IMR-90 (cell line): ENCODE measurements at regions not wholly inside any gene's neighbourhood (a gene's known extent, or its start where the extent isn't known, plus 50 kb on each side); places are given as distances from the start of the nearest gene placed in this dataset.

ENCODE experiments used
- ATAC-seq: fragments of 200-7000 bp; cut with Tn5 transposase; 2 replicates; pipeline ENCODE4 v1.9.1; 2020; ENCODE audit warnings: low read depth, mild to moderate bottlenecking, moderate library complexity
- BruUV-seq: library from RNA; stranded (reverse); fragments of 400-500 nt; replicated peaks from 2 replicates; lab custom pipeline; 2021; lab: Mats Ljungman, UMichigan
- CTCF ChIA-PET: fragments of 300-600 bp; formaldehyde crosslinking; extraction: SDS; loops from one replicate; lab custom pipeline; 2021; ENCODE audit warnings: antibody characterized with exemption; lab: Yijun Ruan, JAX
- POLR2A ChIA-PET: fragments of 300-600 bp; sonication (Branson Sonifier 250); formaldehyde crosslinking; loops from one replicate; lab custom pipeline; 2022; ENCODE audit warnings: antibody characterized with exemption; ENCODE audit not compliant: unreplicated experiment; lab: Charles Lee
- DNase-seq: peaks from one replicate; pipeline ENCODE4 v3.0.0; 2013
- H2AFZ ChIP-seq: replicated peaks from 2 replicates; pipeline ENCODE3; 2013; ENCODE audit warnings: low read length, mild to moderate bottlenecking; ENCODE audit not compliant: poor library complexity
- H2AK5ac ChIP-seq: 2 replicates; pipeline ENCODE4 v1.6.1; 2013; ENCODE audit warnings: low read depth, low read length, inconsistent platforms
- H2AK9ac ChIP-seq: replicated peaks from 2 replicates; pipeline ENCODE3; 2013; ENCODE audit warnings: mild to moderate bottlenecking, low read depth, low read length, moderate library complexity; ENCODE audit not compliant: poor library complexity
- H2BK120ac ChIP-seq: 2 replicates; pipeline ENCODE4 v1.6.1; 2013; ENCODE audit warnings: low read depth, low read length, inconsistent platforms
- H2BK15ac ChIP-seq: 3 replicates; pipeline ENCODE4 v1.6.1; 2013; ENCODE audit warnings: low read depth, low read length, inconsistent platforms
- H2BK20ac ChIP-seq: 2 replicates; pipeline ENCODE4 v1.6.1; 2013; ENCODE audit warnings: low read depth, mild to moderate bottlenecking, inconsistent platforms, low read length, moderate library complexity
- H2BK5ac ChIP-seq: 2 replicates; pipeline ENCODE4 v1.6.1; 2013; ENCODE audit warnings: mild to moderate bottlenecking, low read depth, low read length, inconsistent platforms; ENCODE audit not compliant: poor library complexity, severe bottlenecking
- H3K14ac ChIP-seq: replicated peaks from 2 replicates; pipeline ENCODE4 v1.6.1; 2013; ENCODE audit warnings: low read depth, low read length, inconsistent platforms
- H3K18ac ChIP-seq: 2 replicates; pipeline ENCODE4 v1.6.1; 2013; ENCODE audit warnings: low read depth, low read length, control low read depth
- H3K23ac ChIP-seq: 2 replicates; pipeline ENCODE4 v1.6.1; 2013; ENCODE audit warnings: low read depth, low read length, inconsistent platforms
- H3K27ac ChIP-seq: 2 replicates; pipeline ENCODE4 v1.5.1; 2013; ENCODE audit warnings: mild to moderate bottlenecking, control low read depth, low read length; ENCODE audit not compliant: insufficient read depth
- H3K27me3 ChIP-seq: 2 replicates; pipeline ENCODE4 v1.6.1; 2013; ENCODE audit warnings: low read length; ENCODE audit not compliant: control insufficient read depth, insufficient read depth
- H3K36me3 ChIP-seq: 2 replicates; pipeline ENCODE4 v1.6.1; 2013; ENCODE audit warnings: low read length, mixed read lengths; ENCODE audit not compliant: control insufficient read depth, insufficient read depth
- H3K4ac ChIP-seq: 2 replicates; pipeline ENCODE4 v1.6.1; 2013; ENCODE audit warnings: low read depth, low read length, inconsistent platforms
- H3K4me1 ChIP-seq: 2 replicates; pipeline ENCODE4 v1.6.1; 2013; ENCODE audit warnings: low read length, mixed read lengths; ENCODE audit not compliant: control insufficient read depth, insufficient read depth
- H3K4me2 ChIP-seq: 2 replicates; pipeline ENCODE4 v1.6.1; 2013; ENCODE audit warnings: low read depth, mild to moderate bottlenecking, control low read depth, low read length, moderate library complexity
- H3K4me3 ChIP-seq: 2 replicates; pipeline ENCODE4 v1.5.1; 2013; ENCODE audit warnings: low read depth, mild to moderate bottlenecking, control low read depth, low read length, moderate library complexity; ENCODE audit not compliant: insufficient read depth
- H3K56ac ChIP-seq: 2 replicates; pipeline ENCODE4 v1.6.1; 2013; ENCODE audit warnings: low read length, inconsistent platforms; ENCODE audit not compliant: insufficient read depth; ENCODE audit errors: extremely low read depth
- H3K79me1 ChIP-seq, 2 experiments: 2 replicates each; pipeline ENCODE4 v1.6.1; 2013; ENCODE audit warnings: low read length in 2 of 2, inconsistent platforms in 1 of 2, low read depth in 1 of 2
- H3K9ac ChIP-seq: 2 replicates; pipeline ENCODE4 v1.6.1; 2013; ENCODE audit warnings: low read depth, low read length, control low read depth
- H3K9me1 ChIP-seq: 2 replicates; pipeline ENCODE4 v1.6.1; 2013; ENCODE audit warnings: low read length, inconsistent platforms; ENCODE audit not compliant: insufficient read depth
- H3K9me3 ChIP-seq: 2 replicates; pipeline ENCODE4 v1.6.1; 2013; ENCODE audit warnings: low read length; ENCODE audit not compliant: control insufficient read depth, insufficient read depth
- H4K20me1 ChIP-seq: 2 replicates; pipeline ENCODE4 v1.6.1; 2013; ENCODE audit warnings: low read length, inconsistent platforms; ENCODE audit not compliant: insufficient read depth
- H4K5ac ChIP-seq: 2 replicates; pipeline ENCODE4 v1.6.1; 2013; ENCODE audit warnings: mild to moderate bottlenecking, low read depth, low read length, control low read depth
- H4K8ac ChIP-seq, 2 experiments: 2 replicates each; pipeline ENCODE4 v1.6.1; 2013; ENCODE audit warnings: low read depth in 2 of 2, low read length in 2 of 2, control low read depth in 1 of 2, inconsistent platforms in 1 of 2
- H4K91ac ChIP-seq: 2 replicates; pipeline ENCODE4 v1.6.1; 2013; ENCODE audit warnings: low read depth, low read length, inconsistent platforms; ENCODE audit not compliant: insufficient read depth
- BHLHE40 ChIP-seq: fragments of 150-350 bp; IDR thresholded peaks from 2 replicates; pipeline ENCODE4 v1.6.1; 2016; ENCODE audit warnings: mild to moderate bottlenecking, low read depth, low read length
- CEBPB ChIP-seq: IDR thresholded peaks from 2 replicates; pipeline ENCODE4 v1.6.1; 2012; ENCODE audit warnings: low read depth, low read length, improper control_type of control experiment
- CHD1 ChIP-seq: IDR thresholded peaks from 2 replicates; pipeline ENCODE4 v1.6.1; 2012; ENCODE audit warnings: low read depth, low read length, improper control_type of control experiment
- CTCF ChIP-seq: conservative IDR thresholded peaks from 2 replicates; pipeline ENCODE4 v1.5.1; 2012; ENCODE audit warnings: mild to moderate bottlenecking, low read depth, low read length, improper control_type of control experiment
- FOS ChIP-seq: fragments of 150-350 bp; IDR thresholded peaks from 2 replicates; pipeline ENCODE4 v1.6.1; 2016; ENCODE audit warnings: low read depth, low read length
- MAFK ChIP-seq: IDR thresholded peaks from 2 replicates; pipeline ENCODE4 v1.6.1; 2012; ENCODE audit warnings: low read depth, low read length, improper control_type of control experiment
- MAZ ChIP-seq: IDR thresholded peaks from 2 replicates; pipeline ENCODE4 v1.6.1; 2012; ENCODE audit warnings: low read depth, mild to moderate bottlenecking, low read length, improper control_type of control experiment, moderate library complexity, borderline replicate concordance
- MXI1 ChIP-seq: IDR thresholded peaks from 2 replicates; pipeline ENCODE4 v1.6.1; 2012; ENCODE audit warnings: low read depth, mild to moderate bottlenecking, low read length, moderate library complexity, borderline replicate concordance
- NFE2L2 ChIP-seq: fragments of 150-350 bp; IDR thresholded peaks from 2 replicates; pipeline ENCODE4 v1.6.1; 2016; ENCODE audit warnings: low read depth, mild to moderate bottlenecking, low read length
- POLR2A ChIP-seq: IDR thresholded peaks from 2 replicates; pipeline ENCODE4 v1.6.1; 2012; ENCODE audit warnings: mild to moderate bottlenecking, low read depth, low read length
- RAD21 ChIP-seq: IDR thresholded peaks from 2 replicates; pipeline ENCODE4 v1.6.1; 2012; ENCODE audit warnings: low read length, improper control_type of control experiment
- RCOR1 ChIP-seq: IDR thresholded peaks from 2 replicates; pipeline ENCODE4 v1.6.1; 2012; ENCODE audit warnings: mild to moderate bottlenecking, low read length, improper control_type of control experiment; ENCODE audit not compliant: insufficient replicate concordance
- RFX5 ChIP-seq: IDR thresholded peaks from 2 replicates; pipeline ENCODE4 v1.8.0; 2012; ENCODE audit warnings: low read depth, mild to moderate bottlenecking, low read length, moderate library complexity
- SMC3 ChIP-seq: fragments of 150-350 bp; IDR thresholded peaks from 2 replicates; pipeline ENCODE4 v1.6.1; 2016; ENCODE audit warnings: low read depth, mild to moderate bottlenecking, antibody characterized with exemption, low read length, moderate library complexity
- WGBS, 2 experiments: methylation state at CpG; one replicate each; pipeline versions ENCODE4 v1.1.5 to v1.1.7; 2013; ENCODE audit warnings: missing lambda C conversion rate in 2 of 2; ENCODE audit not compliant: insufficient read length in 1 of 2; ENCODE audit errors: extremely low coverage in 2 of 2; 5-methylcytosine and 5-hydroxymethylcytosine counted together
- dilution Hi-C: fragments of 300-500 bp; cut with HindIII; formaldehyde crosslinking; loops from one replicate; pipeline ENCODE4 v1.14.3; 2018; ENCODE audit warnings: low sequenced_read_pairs; ENCODE audit not compliant: unreplicated experiment
- in situ Hi-C: fragments of 300-500 bp; cut with MboI; formaldehyde crosslinking; loops from 3 replicates; pipeline ENCODE4 v1.14.3; 2019; ENCODE audit warnings: low sequenced_read_pairs, inconsistent platforms, mixed read lengths
- intact Hi-C: fragments of 100-400 bp; cut with micrococcal nuclease; formaldehyde crosslinking; loops from 2 replicates; pipeline ENCODE4 v1.10.0; 2022
- TF ChIP-seq, protein P1 (sequence below): fragments of 150-350 bp; IDR thresholded peaks from 2 replicates; pipeline ENCODE4 v1.6.1; 2016; ENCODE audit warnings: low read depth, mild to moderate bottlenecking, low read length, moderate library complexity, borderline replicate concordance
- TF ChIP-seq, protein P2 (sequence below): fragments of 150-350 bp; IDR thresholded peaks from 2 replicates; pipeline ENCODE4 v1.6.1; 2017; ENCODE audit warnings: mild to moderate bottlenecking, antibody characterized with exemption, low read length, low read depth

GRCh38 chr11:37343290-37343689, 745.3 kb upstream of the RAG2 start:
- no peak overlapping the region for H3K14ac ChIP-seq
- dilution Hi-C loops (no loop called here), in situ Hi-C loops (no loop called here), intact Hi-C loops (no loop called here)
- no peak overlapping the region for H4K5ac ChIP-seq
- no peak overlapping the region for H2AK5ac ChIP-seq
- no peak overlapping the region for H3K4me3 ChIP-seq
- H4K20me1 ChIP-seq, result no peaks in the 10 kb centered on the region
- H3K4ac ChIP-seq, result no peak overlapping the region
- no peaks in the 10 kb centered on the region for H3K27me3 ChIP-seq
- ChIA-PET CTCF (no interaction called here), POLR2A (no interaction called here)
- WGBS, 2 experiments, result no CpG with 5 or more reads among the region's 1 CpG
- H3K27ac ChIP-seq, result no peak overlapping the region
- no peak overlapping the region for H4K91ac ChIP-seq
- TF ChIP-seq CTCF (no peak), NFE2L2 (no peak), POLR2A (no peak), CEBPB (no peak), FOS (no peak), BHLHE40 (no peak), MAZ (no peak), MXI1 (no peak), SMC3 (no peak), RCOR1 (no peak), RAD21 (no peak), RFX5 (no peak), MAFK (no peak), CHD1 (no peak)
- TF ChIP-seq, protein P1, sequence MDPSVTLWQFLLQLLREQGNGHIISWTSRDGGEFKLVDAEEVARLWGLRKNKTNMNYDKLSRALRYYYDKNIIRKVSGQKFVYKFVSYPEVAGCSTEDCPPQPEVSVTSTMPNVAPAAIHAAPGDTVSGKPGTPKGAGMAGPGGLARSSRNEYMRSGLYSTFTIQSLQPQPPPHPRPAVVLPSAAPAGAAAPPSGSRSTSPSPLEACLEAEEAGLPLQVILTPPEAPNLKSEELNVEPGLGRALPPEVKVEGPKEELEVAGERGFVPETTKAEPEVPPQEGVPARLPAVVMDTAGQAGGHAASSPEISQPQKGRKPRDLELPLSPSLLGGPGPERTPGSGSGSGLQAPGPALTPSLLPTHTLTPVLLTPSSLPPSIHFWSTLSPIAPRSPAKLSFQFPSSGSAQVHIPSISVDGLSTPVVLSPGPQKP, result no peak
- TF ChIP-seq, protein P2, sequence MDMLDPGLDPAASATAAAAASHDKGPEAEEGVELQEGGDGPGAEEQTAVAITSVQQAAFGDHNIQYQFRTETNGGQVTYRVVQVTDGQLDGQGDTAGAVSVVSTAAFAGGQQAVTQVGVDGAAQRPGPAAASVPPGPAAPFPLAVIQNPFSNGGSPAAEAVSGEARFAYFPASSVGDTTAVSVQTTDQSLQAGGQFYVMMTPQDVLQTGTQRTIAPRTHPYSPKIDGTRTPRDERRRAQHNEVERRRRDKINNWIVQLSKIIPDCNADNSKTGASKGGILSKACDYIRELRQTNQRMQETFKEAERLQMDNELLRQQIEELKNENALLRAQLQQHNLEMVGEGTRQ, result no peak
- no peak overlapping the region for H2AFZ ChIP-seq
- H3K56ac ChIP-seq, result no peak overlapping the region
- H2BK5ac ChIP-seq, result no peak overlapping the region
- no TSS peak for BruUV-seq
- no peak overlapping the region for H2BK20ac ChIP-seq
- H3K18ac ChIP-seq, result no peak overlapping the region
- no peaks in the 10 kb centered on the region for H3K9me1 ChIP-seq
- H4K8ac ChIP-seq, result no peak overlapping the region
- H3K36me3 ChIP-seq, result no peaks in the 10 kb centered on the region
- H3K79me1 ChIP-seq, result no peaks in the 10 kb centered on the region
- no peak for DNase-seq
- H2BK15ac ChIP-seq, result no peak overlapping the region
- no peak overlapping the region for H2AK9ac ChIP-seq
- no peak overlapping the region for H2BK120ac ChIP-seq
- no peaks in the 10 kb centered on the region for H3K4me1 ChIP-seq
- ATAC-seq, result no peak
- no peak overlapping the region for H3K9ac ChIP-seq
- no peak overlapping the region for H3K23ac ChIP-seq
- H3K9me3 ChIP-seq, result no peaks in the 10 kb centered on the region
- no peak overlapping the region for H3K4me2 ChIP-seq
